GM19395 (cell line): ENCODE measurements at regions not wholly inside any gene's neighbourhood (a gene's known extent, or its start where the extent isn't known, plus 50 kb on each side); places are given as distances from the start of the nearest gene placed in this dataset.

Experiments
- ATAC-seq: cut with Tn5 transposase; IDR thresholded peaks from one replicate; pipeline ENCODE4 v1.9.1; 2021; ENCODE audit warnings: mild to moderate bottlenecking, moderate library complexity; ENCODE audit not compliant: unreplicated experiment

DNA sequence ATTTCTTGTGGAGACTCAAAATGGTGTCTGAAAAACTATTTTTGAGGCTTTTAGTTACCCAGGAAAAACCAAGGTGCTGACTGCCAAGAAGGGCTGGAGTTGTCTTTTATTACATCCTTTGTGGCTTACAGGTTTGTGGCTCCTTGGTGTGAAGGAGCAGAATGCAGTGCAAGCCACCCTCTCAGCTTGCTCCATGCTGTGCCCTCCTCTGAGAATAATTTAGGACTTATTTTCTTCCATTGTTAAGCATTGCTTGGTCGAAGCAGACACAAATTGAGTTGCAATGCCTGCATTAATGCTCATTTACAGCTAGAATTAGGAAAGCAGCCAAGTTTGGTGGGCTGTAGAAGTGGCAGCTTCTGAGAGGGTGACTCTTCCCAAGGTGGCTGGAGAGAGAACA is 272.2 kb downstream of the KIF4B start:
- no peak for ATAC-seq

DNA sequence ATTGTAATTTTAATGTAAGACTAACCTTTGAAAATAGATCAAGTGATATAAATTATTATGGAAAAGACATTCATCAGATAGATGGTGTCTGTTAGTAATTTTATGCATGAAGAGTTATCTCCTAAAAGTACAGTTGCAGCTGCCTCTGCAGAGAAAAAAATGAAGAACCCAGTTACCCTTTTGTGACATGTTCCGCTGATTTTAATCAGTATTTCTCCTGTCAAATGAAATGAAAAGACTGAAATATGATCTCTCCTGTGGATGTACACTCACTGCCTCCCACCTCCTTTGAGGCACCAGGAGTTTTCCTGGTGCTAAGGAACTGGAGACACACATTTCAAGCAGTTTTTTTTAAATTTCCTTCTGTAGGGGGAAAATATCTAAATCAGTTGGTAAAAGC is 277.4 kb downstream of the KIF4B start:
- no peak for ATAC-seq

DNA sequence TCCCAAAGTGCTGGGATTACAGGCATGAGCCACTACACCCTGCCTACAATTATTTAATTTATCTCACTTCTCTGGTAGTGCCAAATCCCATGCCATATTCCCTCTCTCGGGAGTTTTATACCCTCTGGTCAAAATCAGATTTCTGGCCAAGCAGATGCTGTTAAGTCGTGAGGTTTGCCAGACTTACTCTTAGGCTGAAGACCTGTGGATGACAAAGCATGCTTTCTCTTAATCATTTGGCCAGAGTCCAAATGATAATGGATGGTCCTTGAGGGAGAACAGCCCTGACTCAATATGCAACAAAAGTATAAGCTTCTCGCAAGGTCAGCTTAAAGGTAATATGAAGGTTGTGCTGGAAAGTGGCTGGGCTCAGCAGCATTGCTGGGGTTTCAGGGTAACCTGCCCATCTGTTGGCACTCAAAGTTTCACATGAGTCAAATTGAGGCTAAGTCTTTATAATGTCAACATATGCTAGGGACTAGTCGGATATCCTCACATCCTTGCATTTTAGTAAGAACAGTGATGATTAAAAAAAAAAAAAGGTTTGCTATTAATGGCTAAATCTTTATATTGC is 280.1 kb downstream of the KIF4B start:
- no peak for ATAC-seq

DNA sequence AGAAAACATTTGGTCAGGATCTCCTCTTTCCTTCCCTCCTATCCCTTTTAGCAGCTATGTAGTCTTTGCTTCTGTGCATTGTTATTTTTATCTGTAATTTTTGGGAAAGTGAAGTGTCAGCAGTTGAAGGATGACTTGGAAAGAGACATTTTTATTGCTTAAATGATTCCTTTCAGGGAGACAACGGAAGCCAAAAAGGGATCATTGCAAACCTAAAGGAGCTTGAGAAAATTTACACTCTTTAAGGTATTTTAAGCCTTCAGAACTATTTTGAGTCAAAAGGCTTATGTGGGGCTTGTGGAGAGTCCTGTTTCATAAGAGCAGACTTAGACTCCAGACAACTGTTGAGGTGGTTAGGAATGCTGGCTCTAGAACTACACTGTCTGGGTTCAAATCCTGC is 281.6 kb downstream of the KIF4B start:
- ATAC-seq: no peak

DNA sequence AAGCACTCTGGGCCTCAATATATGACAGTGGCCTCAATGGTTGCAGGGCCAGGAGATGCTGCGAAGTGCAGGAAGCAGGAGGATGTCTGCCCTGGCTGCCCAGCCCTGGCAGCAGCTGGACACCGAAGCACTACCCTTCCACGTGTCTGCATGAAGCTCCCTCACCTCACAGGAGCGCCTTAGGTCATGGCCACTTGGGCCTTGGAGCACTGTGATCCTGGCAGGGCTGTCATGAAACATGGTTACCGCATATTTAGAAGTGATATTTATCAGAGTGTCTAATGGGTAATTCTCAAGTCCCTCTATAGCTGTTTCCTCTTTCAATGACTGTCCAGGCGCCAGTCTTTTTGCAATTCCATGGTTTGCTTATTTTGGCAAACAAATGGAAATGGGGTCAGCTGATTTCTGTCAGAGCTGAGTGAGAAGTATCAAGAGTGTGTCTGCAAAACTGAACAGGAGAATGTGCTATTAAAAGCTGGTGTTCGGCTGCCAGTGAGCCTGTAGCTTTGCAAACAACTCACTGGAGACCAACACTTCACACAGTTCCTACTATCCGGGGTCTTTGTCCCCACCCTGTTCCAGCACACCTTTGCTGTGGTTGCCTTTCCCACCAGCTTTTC is 285.9 kb downstream of the KIF4B start:
- ATAC-seq: no peak

DNA sequence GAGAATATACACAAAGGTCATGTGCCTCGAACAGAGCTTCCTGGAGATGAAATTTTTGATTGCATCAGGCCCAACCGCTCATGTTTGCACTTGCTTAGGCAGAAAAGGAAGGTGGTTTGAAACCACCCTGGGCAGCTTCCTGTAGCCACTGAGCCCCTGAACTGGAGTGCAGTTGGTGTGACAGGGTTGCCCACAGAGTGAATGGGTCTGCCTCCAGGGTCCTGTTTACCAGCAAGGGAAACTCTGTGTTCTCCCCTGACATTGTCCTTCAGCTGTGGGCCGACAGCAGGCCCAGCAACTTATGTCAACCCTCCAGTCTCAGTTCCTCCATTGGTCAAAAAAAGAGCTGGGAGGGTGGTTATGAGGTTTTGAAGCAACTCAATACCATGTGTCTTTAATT is 289.6 kb downstream of the KIF4B start:
- ATAC-seq: no peak

DNA sequence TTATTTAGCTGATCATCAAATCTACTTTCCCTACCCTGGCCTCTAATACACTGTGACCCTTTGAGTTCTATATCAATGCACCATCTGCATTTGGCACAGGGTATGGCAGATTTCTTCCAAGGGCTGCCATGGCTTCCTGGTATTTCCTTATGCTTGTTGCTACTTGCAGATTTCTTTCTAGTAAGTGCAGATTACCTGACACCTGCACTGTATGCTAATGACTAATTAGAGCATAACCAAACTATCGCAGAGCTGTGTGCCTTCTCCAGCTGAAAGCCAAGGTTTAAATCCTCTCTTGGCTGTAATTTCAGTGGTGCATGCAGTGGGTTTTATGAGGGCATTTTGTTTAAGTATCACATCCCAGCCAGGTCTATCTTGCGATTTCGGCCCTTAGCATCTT is 293.7 kb downstream of the KIF4B start:
- ATAC-seq: no peak

DNA sequence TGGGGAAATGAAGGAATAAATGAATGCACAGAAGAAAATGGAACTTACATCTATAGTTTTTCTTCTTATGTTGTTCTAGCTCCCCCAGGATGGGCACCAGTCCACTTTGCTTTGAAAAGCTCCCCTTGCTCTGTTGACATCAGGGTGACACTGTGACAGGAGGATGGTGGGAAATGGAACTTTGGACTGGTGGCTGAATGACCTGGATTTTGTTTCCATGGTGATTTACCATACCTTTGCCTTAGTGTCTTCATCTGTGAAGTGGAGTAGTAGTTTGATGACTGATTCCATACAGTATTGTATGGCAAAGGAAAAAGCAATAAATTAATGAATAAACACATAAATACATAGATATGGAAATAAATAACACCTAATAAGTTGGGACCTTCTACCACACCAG is 294.7 kb downstream of the KIF4B start:
- ATAC-seq: no peak

DNA sequence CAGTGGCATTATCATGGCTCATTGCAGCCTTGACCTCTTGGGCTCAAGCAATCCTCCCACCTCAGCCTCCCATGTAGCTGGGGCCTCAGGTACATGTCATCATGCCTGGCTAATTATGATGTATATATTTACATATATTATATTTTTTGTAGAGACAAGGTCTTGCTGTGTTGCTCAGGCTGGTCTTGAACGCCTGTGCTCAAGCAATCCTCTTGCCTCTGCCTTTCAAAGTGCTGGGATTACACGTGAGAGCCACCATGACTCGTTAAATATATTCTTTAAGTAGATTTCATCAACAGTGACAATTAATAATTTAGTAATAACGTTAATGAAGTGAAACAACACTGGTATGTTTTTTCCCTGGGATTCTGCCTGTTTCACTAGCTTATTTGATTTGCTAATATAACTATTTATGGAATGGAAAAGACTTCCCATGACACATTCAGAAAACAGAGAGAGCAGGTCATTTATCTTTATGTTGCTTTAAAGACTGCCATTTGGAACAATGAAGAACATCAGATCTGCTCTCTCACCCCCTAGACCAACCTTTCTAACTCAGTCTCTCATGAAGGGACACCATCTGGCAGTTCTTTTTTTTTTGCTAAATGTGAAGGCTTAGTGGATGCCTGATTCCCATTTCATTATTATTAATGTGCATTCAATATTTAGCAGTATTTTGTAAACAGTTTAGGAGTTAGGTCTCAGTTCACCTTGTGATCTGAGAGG is 295.6 kb downstream of the KIF4B start:
- ATAC-seq: no peak

DNA sequence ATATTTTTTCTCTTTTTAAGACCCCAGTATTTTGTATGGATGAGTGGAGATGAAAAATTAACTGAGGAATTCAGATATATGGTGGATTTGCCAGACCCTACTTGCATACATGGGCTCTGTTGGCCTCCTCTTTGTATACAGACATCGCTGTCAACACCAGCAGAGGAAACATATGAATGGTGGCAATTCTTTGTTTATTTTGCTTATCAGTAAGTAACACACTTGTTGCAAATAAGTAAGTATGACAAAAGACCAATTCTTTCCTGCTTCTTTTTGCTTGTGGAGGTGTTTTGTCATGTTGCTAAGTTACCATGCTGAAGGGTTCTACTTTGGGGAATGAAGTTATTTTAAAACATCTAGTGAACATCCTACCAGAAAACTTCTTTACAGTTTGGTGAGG is 298.2 kb downstream of the KIF4B start:
- ATAC-seq: no peak

DNA sequence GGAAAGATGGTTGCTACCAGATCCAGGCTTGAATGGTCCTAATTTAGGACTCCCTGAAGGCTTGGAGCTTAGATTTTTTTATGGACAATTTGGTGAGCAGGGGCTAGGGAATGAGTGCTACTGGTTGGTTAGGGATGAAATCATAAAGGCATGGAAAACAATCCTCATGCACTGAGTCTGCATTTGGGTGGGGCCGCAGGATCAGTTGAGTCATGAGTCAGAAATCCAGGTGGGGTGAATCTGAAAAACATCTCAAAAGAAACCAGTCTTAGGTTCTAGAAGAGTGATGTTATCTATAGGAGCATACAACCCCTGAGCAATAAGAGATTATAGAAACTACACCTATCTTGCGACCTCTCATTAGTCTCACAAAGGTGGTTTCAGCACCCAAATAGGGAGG is 300.0 kb downstream of the KIF4B start:
- ATAC-seq: no peak

DNA sequence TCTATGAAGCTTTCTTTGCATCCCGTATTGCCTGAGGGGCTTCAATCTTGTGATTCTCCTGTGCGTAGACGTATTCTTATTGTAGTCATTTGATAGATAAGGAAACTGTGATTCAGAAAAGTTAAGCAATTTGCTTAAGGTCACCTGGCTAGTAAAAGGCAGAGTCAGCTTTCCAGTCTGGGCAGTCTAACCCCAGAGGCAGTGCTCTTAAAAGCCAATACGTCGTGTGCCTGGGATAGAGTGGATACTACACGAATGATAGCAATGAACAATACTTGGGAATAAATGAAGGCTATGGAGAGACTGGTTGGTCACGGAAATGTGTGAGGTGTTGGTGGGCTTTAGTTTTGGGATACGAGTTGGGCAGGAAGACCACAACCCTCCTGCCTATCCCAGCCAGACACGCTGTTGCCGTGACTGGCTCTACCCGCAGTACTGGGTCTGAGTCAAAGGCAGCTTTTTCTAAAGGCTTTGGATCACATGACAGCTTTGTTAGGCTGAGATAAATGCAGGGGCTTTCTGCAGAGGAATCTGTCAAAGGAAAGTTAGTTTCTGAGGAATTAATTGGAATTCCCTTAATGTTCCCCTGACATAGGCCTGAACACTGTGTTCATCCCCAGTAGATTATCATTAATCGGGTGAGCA is 302.6 kb downstream of the KIF4B start:
- ATAC-seq: no peak

DNA sequence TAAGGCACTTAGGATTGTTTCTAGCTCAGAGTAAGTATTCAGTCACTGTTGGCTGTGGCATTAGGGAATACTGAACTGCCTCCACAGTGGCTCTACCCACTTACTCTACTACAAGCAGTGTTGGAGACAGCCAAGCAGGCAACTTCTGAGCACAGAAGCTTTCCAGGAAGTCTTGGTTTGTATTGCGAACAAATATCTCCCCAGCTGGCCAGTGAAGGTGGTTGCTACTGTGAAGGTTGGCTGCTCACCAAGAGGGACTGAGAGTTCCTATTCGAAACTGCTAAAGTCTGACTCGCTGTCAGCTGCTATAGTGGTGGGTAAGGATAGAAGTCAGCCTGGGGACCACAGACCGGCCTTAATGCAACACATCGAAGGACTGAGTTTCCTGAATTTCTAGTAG is 319.1 kb downstream of the KIF4B start:
- peak; percentile 85 for ATAC-seq

DNA sequence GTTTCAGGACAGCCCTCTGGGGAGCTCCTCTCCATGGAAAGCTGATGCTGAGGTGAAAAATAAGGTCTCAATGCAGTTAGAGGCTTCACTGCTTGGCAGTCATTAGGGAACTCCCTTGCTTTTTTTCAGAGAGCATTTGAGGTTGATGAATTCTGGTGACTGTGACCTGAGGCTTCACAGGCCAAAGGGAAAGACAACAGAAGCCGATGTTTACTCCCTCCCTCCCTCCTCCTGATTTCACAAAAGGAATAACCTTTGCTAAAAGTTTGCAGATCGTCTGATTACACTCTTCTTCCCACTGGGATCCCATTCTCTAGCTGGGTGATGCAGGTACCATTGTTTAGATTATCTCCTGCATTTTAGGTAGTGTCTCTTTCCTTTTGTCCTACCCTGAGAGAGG is 329.4 kb downstream of the KIF4B start:
- no peak for ATAC-seq

DNA sequence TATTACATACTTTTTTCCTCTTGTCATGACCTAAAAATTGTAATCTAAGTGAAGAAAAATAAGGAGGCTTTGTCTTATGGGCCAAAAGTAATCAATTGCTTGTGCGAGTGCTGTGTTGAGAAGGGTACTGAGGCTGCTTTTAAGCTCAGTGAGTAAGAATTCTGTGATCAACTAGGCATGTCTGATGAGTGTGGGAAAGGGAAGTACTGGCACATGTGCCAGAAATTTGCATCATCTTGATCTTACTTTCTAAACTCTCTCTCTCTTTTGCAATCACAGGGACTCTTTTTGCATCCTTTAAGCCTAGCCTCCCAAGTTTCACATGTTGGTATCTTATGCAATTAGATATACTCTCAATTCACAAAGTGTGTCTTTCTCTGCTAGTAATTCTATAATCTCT is 329.9 kb downstream of the KIF4B start:
- ATAC-seq: no peak

DNA sequence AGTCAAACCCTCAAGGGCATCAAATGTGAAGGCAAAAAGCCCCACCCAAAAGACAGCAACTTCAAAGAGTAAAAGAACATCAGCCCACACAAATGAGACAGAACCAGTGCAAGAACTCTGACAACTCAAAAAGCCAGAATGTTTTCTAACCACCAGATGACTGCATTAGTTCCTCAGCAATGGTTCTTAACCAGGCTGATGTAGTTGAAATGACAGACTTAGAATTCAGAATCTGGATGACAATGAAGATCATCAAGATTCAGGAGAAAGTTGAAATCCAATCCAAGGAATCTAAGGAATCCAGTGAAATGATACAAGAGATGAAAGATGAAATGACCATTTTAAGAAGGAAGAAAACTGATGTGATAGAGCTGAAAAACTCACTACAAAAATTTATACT is 339.7 kb downstream of the KIF4B start:
- ATAC-seq: no peak

DNA sequence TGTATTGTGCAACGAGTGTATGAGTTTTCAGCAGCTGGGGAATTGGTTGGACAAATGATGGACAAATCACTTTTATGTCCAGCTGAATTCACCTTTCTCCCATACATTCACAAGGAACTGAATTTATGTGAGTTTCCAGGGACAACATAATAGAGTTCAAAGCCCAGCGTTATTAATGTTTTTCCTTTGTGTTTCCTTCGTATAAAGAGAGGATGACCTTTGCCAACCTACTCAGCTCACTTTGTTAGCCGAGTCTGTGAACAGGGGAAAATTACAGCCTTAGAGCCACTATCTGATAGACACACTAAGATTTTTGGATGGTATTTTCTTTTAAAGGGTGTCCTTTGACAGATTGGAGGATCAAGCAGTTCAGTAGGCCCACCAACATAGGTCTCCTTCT is 352.5 kb downstream of the KIF4B start:
- no peak for ATAC-seq

DNA sequence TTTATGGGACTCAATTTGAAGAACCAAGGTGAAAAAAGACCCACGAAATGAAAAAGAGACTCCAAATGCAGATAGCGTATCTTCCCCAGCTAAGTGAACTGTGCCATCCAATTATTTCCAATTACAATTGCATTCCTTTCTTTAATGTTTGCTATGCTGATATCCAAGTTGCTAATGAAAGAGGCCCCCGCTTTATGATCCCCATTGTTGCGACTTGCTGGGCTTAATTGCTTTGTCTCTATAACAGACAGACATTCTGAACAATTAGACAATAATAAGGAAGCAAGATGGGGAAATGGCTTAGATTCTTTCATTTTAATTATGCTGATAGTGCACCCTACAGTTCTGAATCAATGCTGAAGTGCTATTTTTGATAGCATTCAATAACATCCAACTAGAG is 354.3 kb downstream of the KIF4B start:
- no peak for ATAC-seq

DNA sequence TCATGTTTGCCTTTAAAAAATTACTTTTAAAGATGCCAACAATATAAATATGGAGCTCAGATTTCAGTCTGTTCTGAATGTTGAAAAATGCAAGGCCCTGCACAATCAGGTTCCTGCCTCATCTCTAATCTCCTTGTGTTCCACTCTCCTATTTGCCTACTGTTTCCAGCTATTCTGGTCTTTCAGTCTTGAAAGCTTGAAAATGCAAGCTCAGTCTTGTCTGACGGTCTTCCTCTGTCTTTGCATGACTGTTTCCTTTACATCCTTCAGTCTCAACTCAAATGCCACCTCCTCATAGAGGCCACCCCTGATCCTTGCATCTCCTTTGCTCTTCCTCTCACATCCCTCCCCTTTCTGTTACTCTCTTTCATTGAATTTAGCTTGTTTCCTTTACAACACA is 354.9 kb downstream of the KIF4B start:
- ATAC-seq: no peak

DNA sequence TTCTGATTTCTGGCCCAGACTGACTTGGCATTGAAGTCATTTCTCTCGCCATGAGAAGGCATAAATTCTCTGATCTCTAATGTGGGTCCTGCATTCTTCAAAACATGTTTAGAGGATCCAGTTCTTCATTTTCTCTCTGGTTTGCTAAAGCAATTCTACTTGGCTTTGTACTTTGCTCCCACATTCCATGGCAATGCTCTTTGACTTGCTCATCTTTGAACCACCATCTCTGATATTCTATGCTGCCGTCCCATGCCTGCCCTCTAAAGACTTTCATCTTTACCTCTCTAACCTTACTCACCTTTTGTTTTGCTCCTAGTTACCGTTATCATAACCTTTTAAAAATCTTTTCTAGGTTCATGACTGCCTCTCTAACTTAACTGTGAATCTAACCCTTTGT is 366.9 kb downstream of the KIF4B start:
- no peak for ATAC-seq

DNA sequence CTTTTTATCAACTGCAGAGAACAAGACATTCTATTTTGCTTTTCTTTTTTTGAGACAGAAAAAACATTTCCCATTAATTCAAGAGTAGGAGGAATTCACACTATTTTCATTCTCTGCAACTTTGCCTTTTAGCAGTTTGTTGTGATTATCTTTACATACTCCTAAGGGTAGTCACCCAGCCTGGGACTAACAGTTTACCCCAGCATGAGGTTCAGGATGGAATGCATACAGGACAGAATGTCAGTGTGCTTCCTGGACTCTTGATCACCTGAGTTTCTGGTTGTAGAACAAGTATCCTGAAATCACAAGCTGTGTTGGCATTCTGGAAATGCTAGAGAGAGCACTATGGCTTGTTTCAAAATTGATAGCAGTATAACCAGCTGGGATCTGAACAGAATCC is 368.1 kb downstream of the KIF4B start:
- no peak for ATAC-seq

DNA sequence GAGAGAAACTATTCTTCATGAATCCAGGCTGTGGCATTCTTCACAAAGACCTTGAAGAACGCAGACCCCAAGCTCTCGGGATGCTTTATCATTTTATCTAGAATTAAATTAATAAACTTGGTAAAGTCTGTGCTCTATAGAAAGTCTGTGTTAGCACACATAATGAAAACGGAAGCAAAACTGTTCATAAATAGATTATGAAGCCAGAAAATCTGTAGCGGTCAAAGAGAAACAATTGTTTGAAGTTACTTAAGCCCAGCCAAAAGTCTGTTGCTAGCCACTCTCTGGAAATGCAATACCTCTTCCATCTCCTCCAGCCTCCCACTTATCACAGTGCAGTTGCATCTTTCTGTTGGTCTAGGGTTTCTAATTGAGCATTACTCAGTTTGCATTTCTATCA is 375.9 kb downstream of the KIF4B start:
- no peak for ATAC-seq
